ENCODE measurements at regions not wholly inside any gene's neighbourhood (a gene's known extent, or its start where the extent isn't known, plus 50 kb on each side); places are given as distances from the start of the nearest gene placed in this dataset.
"Not testable (repeated sequence)": the region's sequence is repeated elsewhere in the genome, so short reads cannot be mapped to it uniquely, and the experiment has no call there.

- DNase-seq (ENCODE audit: insufficient read length, low spot score) (no peak), FAIRE-seq (no peak)
Measured at GRCh38 chr6:139748353-139749146, 374.1 kb upstream of the CITED2 start.

- DNase-seq (ENCODE audit: insufficient read length, low spot score) (no peak), FAIRE-seq (no peak)
Measured at GRCh38 chr6:139747154-139747553, 372.7 kb upstream of the CITED2 start.

GRCh38 chr6:139744891-139745290 is 370.4 kb upstream of the CITED2 start:
- FAIRE-seq (peak; percentile 31), DNase-seq (ENCODE audit: insufficient read length, low spot score) (no peak)

- no peak for DNase-seq (ENCODE audit: insufficient read length, low spot score)
- FAIRE-seq = no peak
Measured at GRCh38 chr6:139743664-139744437, 369.4 kb upstream of the CITED2 start.

GRCh38 chr6:139742671-139743070 is 368.2 kb upstream of the CITED2 start:
- DNase-seq (ENCODE audit: insufficient read length, low spot score) = no peak
- no peak for FAIRE-seq

- no peak for FAIRE-seq
Measured at GRCh38 chr6:139738801-139739455, 364.5 kb upstream of the CITED2 start.

GRCh38 chr6:139736325-139736906 is 362.0 kb upstream of the CITED2 start:
- DNase-seq (ENCODE audit: insufficient read length, low spot score) (no peak), FAIRE-seq (peak; percentile 21)

More at GRCh38 chr6:139738801-139739455, 364.5 kb upstream of the CITED2 start:
- DNase-seq (ENCODE audit: insufficient read length, low spot score) = no peak

- FAIRE-seq (no peak), DNase-seq (ENCODE audit: insufficient read length, low spot score) (no peak)
Measured at GRCh38 chr6:139732451-139732850, 358.0 kb upstream of the CITED2 start.

- DNase-seq (ENCODE audit: insufficient read length, low spot score) (no peak), FAIRE-seq (no peak)
Measured at GRCh38 chr6:139730340-139730974, 356.0 kb upstream of the CITED2 start.

GRCh38 chr6:139728876-139729427 is 354.5 kb upstream of the CITED2 start:
- no peak for DNase-seq (ENCODE audit: insufficient read length, low spot score)
- FAIRE-seq = no peak

- not testable (repeated sequence) for DNase-seq (ENCODE audit: insufficient read length, low spot score); FAIRE-seq
Measured at GRCh38 chr6:139726272-139726671, 351.8 kb upstream of the CITED2 start.

- DNase-seq (ENCODE audit: insufficient read length, low spot score) (no peak), FAIRE-seq (no peak)
Measured at GRCh38 chr6:139722530-139722929, 348.1 kb upstream of the CITED2 start.

GRCh38 chr6:139721954-139722353 is 347.5 kb upstream of the CITED2 start:
- FAIRE-seq (no peak), DNase-seq (ENCODE audit: insufficient read length, low spot score) (no peak)

- FAIRE-seq (no peak), DNase-seq (ENCODE audit: insufficient read length, low spot score) (no peak)
Measured at GRCh38 chr6:139713900-139714506, 339.6 kb upstream of the CITED2 start.

- DNase-seq (ENCODE audit: insufficient read length, low spot score) (no peak), FAIRE-seq (no peak)
Measured at GRCh38 chr6:139713424-139713823, 339.0 kb upstream of the CITED2 start.

GRCh38 chr6:139712830-139713229 is 338.4 kb upstream of the CITED2 start:
- FAIRE-seq (no peak), DNase-seq (ENCODE audit: insufficient read length, low spot score) (no peak)

GRCh38 chr6:139711804-139712585 is 337.5 kb upstream of the CITED2 start:
- DNase-seq (ENCODE audit: insufficient read length, low spot score) (no peak), FAIRE-seq (no peak)

- no peak for DNase-seq (ENCODE audit: insufficient read length, low spot score)
Measured at GRCh38 chr6:139710556-139710955, 336.1 kb upstream of the CITED2 start.

More at GRCh38 chr6:139710556-139710955, 336.1 kb upstream of the CITED2 start:
- FAIRE-seq = no peak
